Psoas muscle (tissue), 7 donors: ENCODE measurements at regions not wholly inside any gene's neighbourhood (a gene's known extent, or its start where the extent isn't known, plus 50 kb on each side); places are given as distances from the start of the nearest gene placed in this dataset.

Source experiments
- ATAC-seq, 4 donors: fragments of 200-7000 bp; cut with Tn5 transposase; one replicate each; pipeline ENCODE4 v1.9.1; 2020; ENCODE audit warnings: moderate library complexity in 3 of 4, mild to moderate bottlenecking in 2 of 4
- DNase-seq, 2 donors: peaks; one replicate each; pipeline ENCODE4 v3.0.0-alpha.2; 2020
- H3K27ac ChIP-seq: fragments of 200-600 bp; one replicate; pipeline ENCODE4 v1.8.0; 2022
- H3K27me3 ChIP-seq, 3 donors: fragments of 200-600 bp in 1 of 3; one replicate each; pipeline versions ENCODE4 v1.6.1 to v1.8.0; 2013 to 2022; ENCODE audit warnings: low read length in 2 of 3, mild to moderate bottlenecking in 2 of 3, moderate library complexity in 1 of 3; ENCODE audit not compliant: insufficient read depth in 3 of 3
- H3K36me3 ChIP-seq, 2 donors: fragments of 200-600 bp in 1 of 2; one replicate each; pipeline versions ENCODE4 v1.6.1 to v1.8.0; 2013 to 2022; ENCODE audit warnings: low read depth in 1 of 2, mild to moderate bottlenecking in 1 of 2, moderate library complexity in 1 of 2; ENCODE audit not compliant: insufficient read depth in 1 of 2
- H3K4me1 ChIP-seq: fragments of 200-600 bp; one replicate; pipeline ENCODE4 v1.8.0; 2022
- H3K4me3 ChIP-seq: fragments of 200-600 bp; one replicate; pipeline ENCODE4 v1.8.0; 2022; ENCODE audit warnings: mild to moderate bottlenecking
- H3K9me3 ChIP-seq: fragments of 200-600 bp; one replicate; pipeline ENCODE4 v1.8.0; 2022
- WGBS, 3 donors: extraction: QIAGEN DNeasy Blood & Tissue Kit; methylation state at CpG; one replicate each; pipeline versions ENCODE4 v1.1.6 to v1.1.7; 2013; 5-methylcytosine and 5-hydroxymethylcytosine counted together
- intact Hi-C, 2 donors: fragments of 100-400 bp; cut with DNase I; formaldehyde crosslinking; loops; one replicate each; pipeline versions ENCODE4 v1.11.0 to v1.14.2; 2022
- TF ChIP-seq, protein P1 (sequence below): fragments of 200-600 bp; IDR thresholded peaks from one replicate; pipeline ENCODE4 v1.8.0; 2022; ENCODE audit warnings: antibody characterized with exemption
- donor health status: healthy with polysubstance abuse.
- donor health status: DM: no; HTN: no; CAD: no; lungs with moderate emphysema.
- donor health status: Bipolar disorder and iron deficiency.
- donor health status: healthy.
- donor health status: DM: yes; HTN: yes; CAD: no.
- donor health status: DM: no; HTN: no; CAD: no.
- donor health status: DM: yes; HTN: yes; CAD: no.

DNA sequence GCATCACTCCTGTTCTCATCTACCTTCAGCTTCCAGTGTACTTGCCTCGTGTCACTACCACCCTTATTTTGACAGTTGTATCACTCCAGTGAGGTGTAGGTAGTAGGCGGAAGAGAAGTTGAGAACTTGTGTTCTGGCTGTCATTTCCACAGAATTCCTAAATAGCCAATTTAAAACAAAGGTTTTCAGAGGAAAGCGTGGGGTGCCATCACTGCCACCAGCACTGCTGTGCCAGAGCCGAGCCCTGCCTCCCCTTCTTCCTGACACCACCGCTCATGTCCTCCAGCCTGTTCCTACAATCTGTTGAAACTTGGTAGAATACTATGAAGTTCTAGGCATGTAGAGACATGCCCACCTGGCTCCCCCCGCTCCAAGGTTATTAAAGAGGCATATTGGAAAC is 215.8 kb downstream of the TANC2 start:
- no peak for DNase-seq
- Histone ChIP-seq H3K27me3 (no peaks in the 10 kb centered on the region), H3K4me1 (no peaks in the 10 kb centered on the region), H3K9me3 (no peaks in the 10 kb centered on the region), H3K36me3 (no peaks in the 10 kb centered on the region), H3K4me3 (no peak overlapping the region), H3K27ac (no peak overlapping the region)
- no peak for ATAC-seq
- TF ChIP-seq, protein P1, sequence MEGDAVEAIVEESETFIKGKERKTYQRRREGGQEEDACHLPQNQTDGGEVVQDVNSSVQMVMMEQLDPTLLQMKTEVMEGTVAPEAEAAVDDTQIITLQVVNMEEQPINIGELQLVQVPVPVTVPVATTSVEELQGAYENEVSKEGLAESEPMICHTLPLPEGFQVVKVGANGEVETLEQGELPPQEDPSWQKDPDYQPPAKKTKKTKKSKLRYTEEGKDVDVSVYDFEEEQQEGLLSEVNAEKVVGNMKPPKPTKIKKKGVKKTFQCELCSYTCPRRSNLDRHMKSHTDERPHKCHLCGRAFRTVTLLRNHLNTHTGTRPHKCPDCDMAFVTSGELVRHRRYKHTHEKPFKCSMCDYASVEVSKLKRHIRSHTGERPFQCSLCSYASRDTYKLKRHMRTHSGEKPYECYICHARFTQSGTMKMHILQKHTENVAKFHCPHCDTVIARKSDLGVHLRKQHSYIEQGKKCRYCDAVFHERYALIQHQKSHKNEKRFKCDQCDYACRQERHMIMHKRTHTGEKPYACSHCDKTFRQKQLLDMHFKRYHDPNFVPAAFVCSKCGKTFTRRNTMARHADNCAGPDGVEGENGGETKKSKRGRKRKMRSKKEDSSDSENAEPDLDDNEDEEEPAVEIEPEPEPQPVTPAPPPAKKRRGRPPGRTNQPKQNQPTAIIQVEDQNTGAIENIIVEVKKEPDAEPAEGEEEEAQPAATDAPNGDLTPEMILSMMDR = no peak
- intact Hi-C loops = no loop called here
- 95 to 98% (median 98%) methylated on average over 6 of the region's 6 CpGs for WGBS, 3 donors

DNA sequence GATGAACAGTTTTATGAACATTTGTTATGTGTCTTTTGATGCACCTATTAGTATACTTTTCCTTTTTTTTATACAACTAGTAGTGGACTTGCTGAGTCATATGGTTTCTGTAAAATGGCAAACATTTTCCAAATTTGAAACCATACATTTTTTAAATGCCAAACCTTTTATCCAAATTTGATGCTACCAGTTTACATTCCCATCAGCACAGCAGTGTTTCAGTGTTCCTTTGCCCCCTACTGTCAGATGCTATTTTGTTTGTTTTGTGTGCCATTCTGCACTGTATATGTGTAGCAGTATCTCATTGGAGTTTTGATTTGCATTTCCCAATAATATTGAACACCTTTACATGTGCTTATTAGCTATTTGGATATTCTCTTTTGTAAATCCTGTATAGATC is 219.4 kb downstream of the TANC2 start:
- no peaks in the 10 kb centered on the region for H3K36me3 ChIP-seq
- no peak for DNase-seq
- no peak for ATAC-seq
- no peaks in the 10 kb centered on the region for H3K4me1 ChIP-seq
- no peak overlapping the region for H3K4me3 ChIP-seq
- H3K9me3 ChIP-seq = no peaks in the 10 kb centered on the region
- H3K27me3 ChIP-seq = no peaks in the 10 kb centered on the region
- H3K27ac ChIP-seq = no peak overlapping the region
- intact Hi-C loops = no loop called here
- TF ChIP-seq, protein P1 = no peak

DNA sequence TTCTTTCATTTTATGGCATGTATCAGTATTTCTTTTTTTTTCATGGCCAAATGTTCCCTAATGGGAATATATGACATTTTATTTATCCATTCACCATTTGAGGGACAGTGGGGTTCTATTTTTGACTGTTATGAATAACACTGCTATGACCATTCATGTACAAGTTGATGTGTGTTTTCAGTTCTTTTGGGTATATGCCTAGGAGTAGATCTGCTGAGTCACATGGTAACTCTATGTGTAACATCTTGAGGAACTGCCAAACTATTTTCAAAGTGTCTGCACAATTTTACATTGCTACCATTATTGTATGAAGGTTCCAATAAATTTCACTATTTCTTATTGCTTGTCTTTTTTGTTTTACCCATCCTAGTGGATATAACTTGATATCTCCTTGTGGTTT is 223.0 kb downstream of the TANC2 start:
- Histone ChIP-seq H3K9me3 (no peaks in the 10 kb centered on the region), H3K4me3 (no peak overlapping the region), H3K27me3 (no peaks in the 10 kb centered on the region), H3K36me3 (no peaks in the 10 kb centered on the region), H3K4me1 (no peaks in the 10 kb centered on the region), H3K27ac (no peak overlapping the region)
- ATAC-seq (no peak), DNase-seq (no peak)
- intact Hi-C loops = no loop called here
- TF ChIP-seq, protein P1 = no peak

DNA sequence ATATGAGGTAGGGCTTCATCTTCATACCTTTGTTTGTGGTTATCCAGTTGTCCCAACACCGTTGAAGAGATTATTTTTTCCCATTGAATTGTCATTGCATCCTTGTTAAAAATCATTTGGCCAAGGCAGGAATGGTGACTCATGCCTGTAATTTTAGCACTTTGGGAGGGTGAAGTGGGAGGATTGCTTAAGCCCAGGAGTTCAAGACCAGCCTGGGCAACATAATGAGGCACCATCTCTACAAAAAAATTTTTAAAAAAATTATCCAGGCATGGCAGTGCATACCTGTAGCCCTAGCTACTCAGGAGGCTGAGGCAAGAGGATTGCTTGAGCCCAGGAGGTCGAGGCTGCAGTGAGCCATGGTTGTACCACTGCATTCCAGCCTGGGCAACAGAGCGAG is 223.9 kb downstream of the TANC2 start:
- no peaks in the 10 kb centered on the region for H3K4me1 ChIP-seq
- no peaks in the 10 kb centered on the region for H3K9me3 ChIP-seq
- H3K27ac ChIP-seq = no peak overlapping the region
- DNase-seq = no peak
- intact Hi-C loops = loop anchor here in 1 of 2 donors (2.0 kb wide), 1 partner anchor 45 kb away; no protein-coding TSS in a partner anchor
- 72 to 80% (median 76%) methylated on average over 3 of the region's 3 CpGs for WGBS, 3 donors
- no peak for ATAC-seq
- no peak overlapping the region for H3K4me3 ChIP-seq
- no peaks in the 10 kb centered on the region for H3K27me3 ChIP-seq
- no peaks in the 10 kb centered on the region for H3K36me3 ChIP-seq
- TF ChIP-seq, protein P1 = no peak

DNA sequence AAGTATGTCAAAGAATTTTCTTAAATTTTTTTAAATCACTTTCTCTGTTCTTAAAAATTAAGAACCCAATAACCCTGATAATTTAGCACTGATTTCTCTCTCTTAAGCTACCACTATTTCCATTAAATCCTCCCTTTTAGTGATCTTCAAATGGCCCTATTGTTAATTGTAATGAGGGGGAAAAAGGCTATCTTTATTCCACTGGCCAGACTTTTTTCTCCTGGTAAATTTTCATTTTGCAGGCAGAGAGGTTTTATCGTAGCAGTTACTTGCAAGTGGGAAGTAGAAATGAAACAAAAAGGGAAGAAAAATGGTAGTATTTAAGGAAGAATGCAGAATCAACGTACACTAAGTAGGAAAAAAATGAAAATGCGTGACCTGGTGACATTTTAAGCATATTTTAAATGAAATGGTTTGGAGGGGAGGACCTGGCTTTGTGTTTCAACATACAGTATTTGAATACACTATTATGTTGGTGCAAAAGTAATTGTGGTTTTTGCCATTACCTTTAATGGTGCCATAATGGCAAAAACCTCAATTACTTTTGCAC is 224.9 kb downstream of the TANC2 start:
- Histone ChIP-seq H3K9me3 (no peaks in the 10 kb centered on the region), H3K4me3 (no peak overlapping the region), H3K27ac (no peak overlapping the region), H3K27me3 (no peaks in the 10 kb centered on the region), H3K36me3 (no peaks in the 10 kb centered on the region), H3K4me1 (no peaks in the 10 kb centered on the region)
- TF ChIP-seq, protein P1 = no peak
- DNase-seq (no peak), ATAC-seq (no peak)
- intact Hi-C loops = loop anchor here in 1 of 2 donors (2.0 kb wide), 1 partner anchor 44 kb away; no protein-coding TSS in a partner anchor
- WGBS, 3 donors = 72 to 84% (median 78%) methylated on average over 3 of the region's 3 CpGs
